PC-3 (cell line): ENCODE measurements at regions not wholly inside any gene's neighbourhood (a gene's known extent, or its start where the extent isn't known, plus 50 kb on each side); places are given as distances from the start of the nearest gene placed in this dataset.
"Not testable (repeated sequence)": the region's sequence is repeated elsewhere in the genome, so short reads cannot be mapped to it uniquely, and the experiment has no call there.

Source experiments
- ATAC-seq: fragments of 200-7000 bp; cut with Tn5 transposase; 2 replicates; pipeline ENCODE4 v1.9.1; 2020; ENCODE audit warnings: mild to moderate bottlenecking, moderate library complexity
- BruUV-seq: library from RNA; stranded (reverse); fragments of 400-500 nt; replicated peaks from 2 replicates; lab custom pipeline; 2021; lab: Mats Ljungman, UMichigan
- CTCF ChIA-PET: fragments of 300-600 bp; sonication (Branson Sonifier 250); formaldehyde crosslinking; loops from one replicate; lab custom pipeline; 2022; ENCODE audit warnings: antibody characterized with exemption; lab: Charles Lee
- POLR2A ChIA-PET: fragments of 300-600 bp; sonication (Branson Sonifier 250); formaldehyde crosslinking; loops from one replicate; lab custom pipeline; 2022; ENCODE audit warnings: antibody characterized with exemption; ENCODE audit not compliant: unreplicated experiment; lab: Charles Lee
- DNase-seq: peaks from one replicate; pipeline ENCODE4 v3.0.0-alpha.2; 2015
- H2AFZ ChIP-seq: fragments of 300-600 bp; sonication (generic); 2 replicates; pipeline ENCODE4 v1.6.0; 2016; ENCODE audit warnings: antibody characterized with exemption, low read length
- H3F3A ChIP-seq: fragments of 300-600 bp; sonication (generic); one replicate; pipeline ENCODE4 v1.6.0; 2017; ENCODE audit warnings: antibody characterized with exemption, low read length, control low read depth, mild to moderate bottlenecking; ENCODE audit not compliant: unreplicated experiment
- H3K27ac ChIP-seq: fragments of 300-600 bp; sonication (generic); 2 replicates; pipeline ENCODE4 v1.5.1; 2016; ENCODE audit warnings: mild to moderate bottlenecking, low read length
- H3K27me3 ChIP-seq: fragments of 300-600 bp; sonication (generic); 2 replicates; pipeline ENCODE4 v1.6.1; 2016; ENCODE audit warnings: low read length, mixed read lengths
- H3K36me3 ChIP-seq: fragments of 300-600 bp; sonication (generic); 2 replicates; pipeline ENCODE4 v1.6.1; 2016; ENCODE audit warnings: low read depth, mixed run types, low read length, mixed read lengths
- H3K4me1 ChIP-seq: fragments of 300-600 bp; sonication (generic); 2 replicates; pipeline ENCODE4 v1.5.1; 2016; ENCODE audit warnings: low read length; ENCODE audit not compliant: insufficient read depth
- H3K4me2 ChIP-seq: fragments of 300-600 bp; sonication (generic); 2 replicates; pipeline ENCODE4 v1.6.0; 2016; ENCODE audit warnings: low read length
- H3K4me3 ChIP-seq: fragments of 300-600 bp; sonication (generic); 2 replicates; pipeline ENCODE4 v1.5.1; 2016; ENCODE audit warnings: mild to moderate bottlenecking, low read length, mixed read lengths
- H3K79me2 ChIP-seq: fragments of 300-600 bp; sonication (generic); 2 replicates; pipeline ENCODE4 v1.6.1; 2017; ENCODE audit warnings: low read length, mixed read lengths
- H3K9ac ChIP-seq: fragments of 300-600 bp; sonication (generic); 2 replicates; pipeline ENCODE4 v1.6.0; 2016; ENCODE audit warnings: mild to moderate bottlenecking, low read length
- H3K9me2 ChIP-seq: fragments of 300-600 bp; sonication (generic); replicated peaks from 2 replicates; pipeline ENCODE4 v1.6.1; 2016; ENCODE audit warnings: mixed run types, low read length, mixed read lengths
- H3K9me3 ChIP-seq: fragments of 300-600 bp; sonication (generic); 2 replicates; pipeline ENCODE4 v1.6.1; 2016; ENCODE audit warnings: low read length, mixed read lengths
- H4K20me1 ChIP-seq: fragments of 300-600 bp; sonication (generic); 2 replicates; pipeline ENCODE4 v1.6.1; 2016; ENCODE audit warnings: low read length, mixed read lengths
- EZH2 ChIP-seq: fragments of 300-600 bp; sonication (generic); IDR thresholded peaks from one replicate; pipeline ENCODE4 v1.6.1; 2017; ENCODE audit warnings: antibody characterized with exemption, mild to moderate bottlenecking, low read length; ENCODE audit not compliant: unreplicated experiment
- EZH2phosphoT487 ChIP-seq: fragments of 300-600 bp; sonication (generic); IDR thresholded peaks from 2 replicates; pipeline ENCODE4 v1.6.1; 2018; ENCODE audit warnings: mild to moderate bottlenecking, antibody characterized with exemption, low read length, borderline replicate concordance
- intact Hi-C: fragments of 100-400 bp; cut with micrococcal nuclease; formaldehyde crosslinking; loops from 2 replicates; pipeline ENCODE4 v1.9.0; 2023
- TF ChIP-seq, protein P1 (sequence below): fragments of 300-600 bp; sonication (generic); conservative IDR thresholded peaks from 2 replicates; pipeline ENCODE4 v1.5.1; 2017; ENCODE audit warnings: antibody characterized with exemption, low read depth, mild to moderate bottlenecking, low read length

DNA sequence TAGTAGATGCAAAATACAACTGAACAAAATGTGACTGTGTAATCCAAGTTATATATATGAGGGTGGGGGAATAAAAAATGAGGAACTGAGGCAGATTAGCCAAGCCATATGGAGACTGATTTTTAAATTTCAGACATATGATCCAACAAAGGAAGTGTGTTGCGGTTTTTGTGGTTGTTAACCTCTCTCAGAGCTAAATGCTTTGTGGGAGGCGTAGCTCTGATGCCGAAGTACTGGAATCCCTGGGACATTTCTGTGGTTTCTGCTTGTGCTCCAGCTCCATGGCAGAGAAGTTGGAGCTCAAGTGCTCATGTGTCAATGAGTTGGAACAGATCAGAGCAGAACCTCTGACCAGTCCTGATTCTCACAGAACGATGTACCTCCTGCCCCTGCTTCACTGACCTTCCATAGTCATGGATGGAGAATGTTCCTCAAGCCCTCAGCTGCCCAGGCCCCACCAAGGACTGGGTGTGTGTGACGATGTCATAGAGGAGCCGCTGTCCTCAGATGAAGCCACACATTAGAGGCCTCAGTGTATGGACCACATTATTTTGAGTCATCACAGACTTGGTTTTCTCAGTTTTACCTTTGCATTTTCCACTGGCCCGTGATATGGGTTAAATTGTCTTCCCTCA is 107.6 kb downstream of the SOX1 start:
- ATAC-seq, result no peak
- BruUV-seq, result no TSS peak
- H3K9me3 ChIP-seq, result no peaks in the 10 kb centered on the region
- H2AFZ ChIP-seq, result no peak overlapping the region
- TF ChIP-seq EZH2phosphoT487 (no peak), EZH2 (no peak)
- TF ChIP-seq, protein P1, sequence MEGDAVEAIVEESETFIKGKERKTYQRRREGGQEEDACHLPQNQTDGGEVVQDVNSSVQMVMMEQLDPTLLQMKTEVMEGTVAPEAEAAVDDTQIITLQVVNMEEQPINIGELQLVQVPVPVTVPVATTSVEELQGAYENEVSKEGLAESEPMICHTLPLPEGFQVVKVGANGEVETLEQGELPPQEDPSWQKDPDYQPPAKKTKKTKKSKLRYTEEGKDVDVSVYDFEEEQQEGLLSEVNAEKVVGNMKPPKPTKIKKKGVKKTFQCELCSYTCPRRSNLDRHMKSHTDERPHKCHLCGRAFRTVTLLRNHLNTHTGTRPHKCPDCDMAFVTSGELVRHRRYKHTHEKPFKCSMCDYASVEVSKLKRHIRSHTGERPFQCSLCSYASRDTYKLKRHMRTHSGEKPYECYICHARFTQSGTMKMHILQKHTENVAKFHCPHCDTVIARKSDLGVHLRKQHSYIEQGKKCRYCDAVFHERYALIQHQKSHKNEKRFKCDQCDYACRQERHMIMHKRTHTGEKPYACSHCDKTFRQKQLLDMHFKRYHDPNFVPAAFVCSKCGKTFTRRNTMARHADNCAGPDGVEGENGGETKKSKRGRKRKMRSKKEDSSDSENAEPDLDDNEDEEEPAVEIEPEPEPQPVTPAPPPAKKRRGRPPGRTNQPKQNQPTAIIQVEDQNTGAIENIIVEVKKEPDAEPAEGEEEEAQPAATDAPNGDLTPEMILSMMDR, result no peak
- no peak for DNase-seq
- ChIA-PET CTCF (no interaction called here), POLR2A (no interaction called here)
- peaks cover 36% of the 10 kb centered on the region for H3K27me3 ChIP-seq
- no peak overlapping the region for H3K4me2 ChIP-seq
- H3K27ac ChIP-seq, result no peak overlapping the region
- no peaks in the 10 kb centered on the region for H3K36me3 ChIP-seq
- intact Hi-C loops, result no loop called here
- no peak overlapping the region for H3K9ac ChIP-seq
- no peaks in the 10 kb centered on the region for H4K20me1 ChIP-seq
- no peaks in the 10 kb centered on the region for H3K9me2 ChIP-seq
- no peaks in the 10 kb centered on the region for H3K4me1 ChIP-seq
- H3K79me2 ChIP-seq, result no peaks in the 10 kb centered on the region
- H3K4me3 ChIP-seq, result no peak overlapping the region
- H3F3A ChIP-seq, result no peaks in the 10 kb centered on the region

DNA sequence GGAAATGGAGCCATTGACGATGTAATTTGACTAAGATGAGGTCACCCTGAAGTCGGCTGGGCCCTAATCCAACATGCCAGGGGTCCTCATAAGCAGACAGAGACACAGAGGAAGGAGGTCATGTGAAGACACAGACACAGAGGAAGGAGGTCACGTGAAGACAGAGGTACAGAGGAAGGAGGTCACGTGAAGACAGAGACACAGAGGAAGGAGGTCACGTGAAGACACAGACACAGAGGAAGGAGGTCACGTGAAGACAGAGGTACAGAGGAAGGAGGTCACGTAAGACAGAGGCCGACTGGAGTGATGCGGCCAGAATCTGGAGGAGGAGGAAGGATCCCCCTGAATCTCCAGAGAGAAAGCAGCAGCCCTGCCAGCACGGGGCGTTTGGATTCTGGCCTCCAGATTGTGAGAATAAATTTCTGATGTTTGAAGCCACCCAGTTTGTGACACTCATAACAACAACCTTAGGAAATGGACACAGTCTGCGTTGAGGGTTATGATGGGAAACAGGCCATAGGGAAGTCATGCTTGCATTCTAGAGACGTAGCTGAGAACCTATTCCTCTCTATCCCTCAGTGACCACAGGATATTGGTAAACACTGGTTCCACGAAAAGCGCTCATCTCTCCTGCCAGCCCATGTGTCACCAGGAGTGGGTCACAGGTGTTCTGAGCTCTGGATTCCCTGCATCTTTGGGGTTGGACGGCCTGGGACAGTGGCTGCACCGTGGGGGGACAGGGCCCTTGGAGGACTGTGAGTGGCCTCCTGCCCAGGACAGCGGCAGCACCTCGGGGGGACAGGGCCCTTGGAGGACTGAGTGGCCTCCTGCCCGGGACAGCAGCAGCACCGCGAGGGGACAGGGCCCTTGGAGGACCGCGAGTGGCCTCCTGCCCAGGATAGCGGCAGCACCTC is 108.5 kb downstream of the SOX1 start:
- Histone ChIP-seq H4K20me1 (no peaks in the 10 kb centered on the region), H3K36me3 (no peaks in the 10 kb centered on the region), H3K4me2 (no peak overlapping the region), H3K4me1 (no peaks in the 10 kb centered on the region), H3K79me2 (no peaks in the 10 kb centered on the region), H3K9me2 (no peaks in the 10 kb centered on the region), H3K4me3 (no peak overlapping the region), H3K9ac (no peak overlapping the region), H2AFZ (no peak overlapping the region), H3K27ac (no peak overlapping the region), H3K9me3 (no peaks in the 10 kb centered on the region), H3F3A (no peaks in the 10 kb centered on the region), H3K27me3 (peaks cover 36% of the 10 kb centered on the region)
- intact Hi-C loops, result no loop called here
- TF ChIP-seq, protein P1, result no peak
- TF ChIP-seq EZH2, result no peak
- no peak for TF ChIP-seq EZH2phosphoT487
- CTCF ChIA-PET, result no interaction called here
- BruUV-seq, result no TSS peak
- POLR2A ChIA-PET, result no interaction called here
- no peak for DNase-seq
- no peak for ATAC-seq

DNA sequence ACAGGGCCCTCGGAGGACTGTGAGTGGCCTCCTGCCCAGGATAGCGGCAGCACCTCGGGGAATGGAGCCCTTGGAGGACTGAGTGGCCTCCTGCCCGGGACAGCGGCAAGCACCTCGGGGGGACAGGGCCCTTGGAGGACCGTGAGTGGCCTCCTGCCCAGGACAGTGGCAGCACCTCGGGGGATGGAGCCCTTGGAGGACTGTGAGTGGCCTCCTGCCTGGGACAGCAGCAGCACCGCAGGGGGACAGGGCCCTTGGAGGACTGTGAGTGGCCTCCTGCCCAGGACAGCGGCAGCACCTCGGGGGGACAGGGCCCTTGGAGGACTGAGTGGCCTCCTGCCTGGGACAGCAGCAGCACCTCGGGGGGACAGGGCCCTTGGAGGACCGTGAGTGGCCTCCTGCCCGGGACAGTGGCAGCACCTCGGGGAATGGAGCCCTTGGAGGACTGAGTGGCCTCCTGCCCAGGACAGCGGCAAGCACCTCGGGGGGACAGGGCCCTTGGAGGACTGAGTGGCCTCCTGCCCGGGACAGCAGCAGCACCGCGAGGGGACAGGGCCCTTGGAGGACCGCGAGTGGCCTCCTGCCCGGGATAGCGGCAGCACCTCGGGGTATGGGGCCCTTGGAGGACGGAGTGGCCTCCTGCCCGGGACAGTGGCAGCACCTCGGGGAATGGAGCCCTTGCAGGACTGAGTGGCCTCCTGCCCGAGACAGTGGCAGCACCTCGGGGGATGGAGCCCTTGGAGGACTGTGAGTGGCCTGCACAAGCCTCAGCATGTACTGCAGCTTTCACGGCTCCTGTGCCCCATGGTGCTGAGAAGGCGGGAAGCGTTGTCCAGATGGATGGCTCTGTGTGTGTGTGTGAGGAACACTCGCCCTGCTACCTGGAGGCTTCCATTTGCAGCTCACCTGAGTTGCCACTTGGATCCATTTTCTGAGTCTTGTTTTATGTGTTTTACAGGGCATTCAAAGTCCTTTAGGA is 109.5 kb downstream of the SOX1 start:
- DNase-seq, H3K4me2 ChIP-seq, ATAC-seq, H3K9me2 ChIP-seq, H3K4me3 ChIP-seq, H2AFZ ChIP-seq, H3K79me2 ChIP-seq, H3K4me1 ChIP-seq, H3K27ac ChIP-seq, H3K9me3 ChIP-seq, H4K20me1 ChIP-seq, H3F3A ChIP-seq, CTCF ChIA-PET, intact Hi-C loops, H3K9ac ChIP-seq, H3K36me3 ChIP-seq, BruUV-seq, POLR2A ChIA-PET: not testable (repeated sequence)
- peaks cover 40% of the 10 kb centered on the region for H3K27me3 ChIP-seq
